GM23338 (cell line): ENCODE measurements at regions not wholly inside any gene's neighbourhood (a gene's known extent, or its start where the extent isn't known, plus 50 kb on each side); places are given as distances from the start of the nearest gene placed in this dataset.

Source experiments
- CREB1 ChIP-seq: fragments of 250-450 bp; sonication (Bioruptor Pico); IDR thresholded peaks from 2 replicates; pipeline ENCODE4 v1.5.0; 2020; ENCODE audit warnings: low read depth, mild to moderate bottlenecking, moderate library complexity
- CTCF ChIP-seq, 2 experiments: fragments of 200-600 bp in 1 of 2; sonication (generic) in 1 of 2; conservative IDR thresholded peaks; 2 replicates each; pipeline versions ENCODE4 v1.5.1 to v1.6.1; 2016 to 2017; ENCODE audit warnings: antibody characterized with exemption in 2 of 2, low read depth in 2 of 2, mild to moderate bottlenecking in 2 of 2, moderate library complexity in 1 of 2
- ETS1 ChIP-seq: IDR thresholded peaks from 2 replicates; pipeline ENCODE4 v1.6.1; 2016; ENCODE audit warnings: antibody characterized with exemption
- EZH2 ChIP-seq: fragments of 200-600 bp; sonication (generic); IDR thresholded peaks from one replicate; pipeline ENCODE4 v1.8.0; 2017; ENCODE audit warnings: antibody characterized with exemption, mild to moderate bottlenecking, low read depth; ENCODE audit not compliant: unreplicated experiment
- EZH2phosphoT487 ChIP-seq: fragments of 200-600 bp; sonication (generic); IDR thresholded peaks from one replicate; pipeline ENCODE4 v1.8.1; 2018; ENCODE audit warnings: antibody characterized with exemption; ENCODE audit not compliant: unreplicated experiment
- JUNB ChIP-seq: IDR thresholded peaks from one replicate; pipeline ENCODE4 v1.6.1; 2016; ENCODE audit warnings: antibody characterized with exemption; ENCODE audit not compliant: unreplicated experiment
- NANOG ChIP-seq: IDR thresholded peaks from 2 replicates; pipeline ENCODE4 v1.6.1; 2016; ENCODE audit warnings: antibody characterized with exemption, borderline replicate concordance
- POLR2AphosphoS5 ChIP-seq: IDR thresholded peaks from 2 replicates; pipeline ENCODE4 v1.6.1; 2016; ENCODE audit warnings: antibody characterized with exemption, low read depth
- REST ChIP-seq: IDR thresholded peaks from one replicate; pipeline ENCODE4 v1.6.1; 2018; ENCODE audit warnings: antibody characterized with exemption; ENCODE audit not compliant: unreplicated experiment
- STAT1 ChIP-seq: IDR thresholded peaks from one replicate; pipeline ENCODE4 v1.6.1; 2016; ENCODE audit warnings: antibody characterized with exemption; ENCODE audit not compliant: unreplicated experiment
- ZNF114 ChIP-seq: fragments of 250-450 bp; sonication (Bioruptor Pico); IDR thresholded peaks from 2 replicates; pipeline ENCODE4 v1.5.0; 2020; ENCODE audit warnings: mild to moderate bottlenecking, moderate library complexity
- ZNF331 ChIP-seq: fragments of 250-450 bp; sonication (Bioruptor Pico); IDR thresholded peaks from 2 replicates; pipeline ENCODE4 v1.5.0; 2020; ENCODE audit warnings: low read depth, mild to moderate bottlenecking, moderate library complexity

GRCh38 chr11:27217948-27218420 lies 145.0 kb downstream of the CCDC34 start:
- TF ChIP-seq CTCF (conservative IDR thresholded peaks at IDR 0.05; ENCODE audit: low read depth in 2 of 2) (no peak), EZH2phosphoT487 (no peak), ZNF331 (no peak), EZH2 (no peak), JUNB (no peak), POLR2AphosphoS5 (no peak), REST (no peak), NANOG (no peak), CREB1 (no peak), ETS1 (no peak), STAT1 (no peak), ZNF114 (CRISPR knock-in tag) (no peak)
